IMR-90 (cell line): ENCODE measurements at regions not wholly inside any gene's neighbourhood (a gene's known extent, or its start where the extent isn't known, plus 50 kb on each side); places are given as distances from the start of the nearest gene placed in this dataset.

Source experiments
- MAZ ChIP-seq: IDR thresholded peaks from 2 replicates; pipeline ENCODE4 v1.6.1; 2012; ENCODE audit warnings: low read depth, mild to moderate bottlenecking, low read length, improper control_type of control experiment, moderate library complexity, borderline replicate concordance
- POLR2A ChIP-seq: IDR thresholded peaks from 2 replicates; pipeline ENCODE4 v1.6.1; 2012; ENCODE audit warnings: mild to moderate bottlenecking, low read depth, low read length
- TF ChIP-seq, protein P1 (sequence below): fragments of 150-350 bp; IDR thresholded peaks from 2 replicates; pipeline ENCODE4 v1.6.1; 2017; ENCODE audit warnings: mild to moderate bottlenecking, antibody characterized with exemption, low read length, low read depth
- TF ChIP-seq, protein P2 (sequence below): conservative IDR thresholded peaks from 2 replicates; pipeline ENCODE4 v1.5.1; 2012; ENCODE audit warnings: mild to moderate bottlenecking, low read depth, low read length, improper control_type of control experiment

DNA sequence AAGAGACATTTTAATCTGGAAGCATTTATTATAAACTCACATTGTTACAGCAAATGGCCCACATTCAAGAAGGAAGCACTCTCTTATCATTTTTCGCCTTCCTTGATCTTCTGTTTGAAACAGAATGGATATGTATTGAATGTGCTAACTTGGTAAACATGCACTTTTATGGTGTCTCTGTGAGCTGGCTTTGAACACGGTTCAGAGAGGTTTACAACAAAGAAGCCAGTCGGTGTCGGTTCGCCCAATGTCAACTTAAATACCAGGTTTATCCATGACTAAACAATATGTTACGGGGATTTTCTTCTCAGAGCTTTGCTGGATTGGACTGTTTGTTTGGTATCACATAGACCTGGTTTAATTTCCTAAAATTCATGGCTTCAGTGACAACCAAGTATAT lies 226.4 kb downstream of the TGFB2 start:
- TF ChIP-seq, protein P1, sequence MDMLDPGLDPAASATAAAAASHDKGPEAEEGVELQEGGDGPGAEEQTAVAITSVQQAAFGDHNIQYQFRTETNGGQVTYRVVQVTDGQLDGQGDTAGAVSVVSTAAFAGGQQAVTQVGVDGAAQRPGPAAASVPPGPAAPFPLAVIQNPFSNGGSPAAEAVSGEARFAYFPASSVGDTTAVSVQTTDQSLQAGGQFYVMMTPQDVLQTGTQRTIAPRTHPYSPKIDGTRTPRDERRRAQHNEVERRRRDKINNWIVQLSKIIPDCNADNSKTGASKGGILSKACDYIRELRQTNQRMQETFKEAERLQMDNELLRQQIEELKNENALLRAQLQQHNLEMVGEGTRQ: no peak
- TF ChIP-seq, protein P2, sequence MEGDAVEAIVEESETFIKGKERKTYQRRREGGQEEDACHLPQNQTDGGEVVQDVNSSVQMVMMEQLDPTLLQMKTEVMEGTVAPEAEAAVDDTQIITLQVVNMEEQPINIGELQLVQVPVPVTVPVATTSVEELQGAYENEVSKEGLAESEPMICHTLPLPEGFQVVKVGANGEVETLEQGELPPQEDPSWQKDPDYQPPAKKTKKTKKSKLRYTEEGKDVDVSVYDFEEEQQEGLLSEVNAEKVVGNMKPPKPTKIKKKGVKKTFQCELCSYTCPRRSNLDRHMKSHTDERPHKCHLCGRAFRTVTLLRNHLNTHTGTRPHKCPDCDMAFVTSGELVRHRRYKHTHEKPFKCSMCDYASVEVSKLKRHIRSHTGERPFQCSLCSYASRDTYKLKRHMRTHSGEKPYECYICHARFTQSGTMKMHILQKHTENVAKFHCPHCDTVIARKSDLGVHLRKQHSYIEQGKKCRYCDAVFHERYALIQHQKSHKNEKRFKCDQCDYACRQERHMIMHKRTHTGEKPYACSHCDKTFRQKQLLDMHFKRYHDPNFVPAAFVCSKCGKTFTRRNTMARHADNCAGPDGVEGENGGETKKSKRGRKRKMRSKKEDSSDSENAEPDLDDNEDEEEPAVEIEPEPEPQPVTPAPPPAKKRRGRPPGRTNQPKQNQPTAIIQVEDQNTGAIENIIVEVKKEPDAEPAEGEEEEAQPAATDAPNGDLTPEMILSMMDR: no peak
- TF ChIP-seq POLR2A: no peak
- no peak for TF ChIP-seq MAZ
